GM12891 (cell line): ENCODE measurements at regions not wholly inside any gene's neighbourhood (a gene's known extent, or its start where the extent isn't known, plus 50 kb on each side); places are given as distances from the start of the nearest gene placed in this dataset.

ENCODE experiments used
- DNase-seq: peaks from one replicate; pipeline ENCODE4 v3.0.0; 2011; ENCODE audit warnings: low spot score; ENCODE audit not compliant: insufficient read length
- FAIRE-seq: peaks from 2 replicates; lab custom pipeline; 2011; peaks lifted over from hg19 to GRCh38; lab: Jason Lieb, UNC
- PAX5 ChIP-seq: IDR thresholded peaks from 2 replicates; pipeline ENCODE4 v1.6.1; 2011; ENCODE audit warnings: low read length, moderate library complexity, mild to moderate bottlenecking; ENCODE audit not compliant: insufficient read depth, severe bottlenecking
- POLR2A ChIP-seq: IDR thresholded peaks from 2 replicates; pipeline ENCODE4 v1.6.1; 2011; ENCODE audit warnings: low read depth, low read length, control low read depth
- POLR2AphosphoS5 ChIP-seq: IDR thresholded peaks from 2 replicates; pipeline ENCODE4 v1.6.1; 2011; ENCODE audit warnings: low read depth, low read length, control low read depth
- POU2F2 ChIP-seq: IDR thresholded peaks from 2 replicates; pipeline ENCODE4 v1.6.1; 2011; ENCODE audit warnings: low read depth, mild to moderate bottlenecking, control low read depth, low read length, moderate library complexity
- SPI1 ChIP-seq: IDR thresholded peaks from 2 replicates; pipeline ENCODE4 v1.6.1; 2011; ENCODE audit warnings: low read depth, low read length, control low read depth
- TAF1 ChIP-seq: IDR thresholded peaks from 2 replicates; pipeline ENCODE4 v1.6.1; 2011; ENCODE audit warnings: low read depth, low read length, control low read depth

- FAIRE-seq (no peak), DNase-seq (no peak)
- TF ChIP-seq POLR2AphosphoS5: no peak
- TF ChIP-seq POU2F2: no peak
- no peak for TF ChIP-seq TAF1
- no peak for TF ChIP-seq POLR2A
- no peak for TF ChIP-seq SPI1
- no peak for TF ChIP-seq PAX5
Measured at GRCh38 chr9:108479989-108480652, 375.7 kb downstream of the ACTL7B start.

- FAIRE-seq (no peak), DNase-seq (no peak)
- TF ChIP-seq POLR2AphosphoS5 (no peak), POLR2A (no peak), PAX5 (no peak), SPI1 (no peak), TAF1 (no peak), POU2F2 (no peak)
Measured at GRCh38 chr9:108478431-108479332, 377.1 kb downstream of the ACTL7B start.

- DNase-seq (no peak), FAIRE-seq (no peak)
Measured at GRCh38 chr9:108477529-108478006, 378.2 kb downstream of the ACTL7B start.

GRCh38 chr9:108476574-108476973 lies 379.2 kb downstream of the ACTL7B start:
- TF ChIP-seq POLR2A (no peak), POLR2AphosphoS5 (no peak), PAX5 (no peak), POU2F2 (no peak), SPI1 (no peak), TAF1 (no peak)
- FAIRE-seq: no peak
- no peak for DNase-seq

More at GRCh38 chr9:108477529-108478006, 378.2 kb downstream of the ACTL7B start:
- no peak for TF ChIP-seq TAF1
- no peak for TF ChIP-seq SPI1
- TF ChIP-seq POLR2A: no peak
- TF ChIP-seq POU2F2: no peak
- no peak for TF ChIP-seq PAX5
- no peak for TF ChIP-seq POLR2AphosphoS5

- DNase-seq: no peak
- TF ChIP-seq TAF1: no peak
- no peak for TF ChIP-seq SPI1
- TF ChIP-seq PAX5: no peak
- no peak for TF ChIP-seq POU2F2
- TF ChIP-seq POLR2A: no peak
- no peak for TF ChIP-seq POLR2AphosphoS5
- FAIRE-seq: no peak
Measured at GRCh38 chr9:108475813-108476212, 380.0 kb downstream of the ACTL7B start.

- TF ChIP-seq PAX5: no peak
- no peak for TF ChIP-seq SPI1
- no peak for TF ChIP-seq POU2F2
- TF ChIP-seq POLR2A: no peak
- no peak for TF ChIP-seq TAF1
- no peak for TF ChIP-seq POLR2AphosphoS5
- DNase-seq (no peak), FAIRE-seq (no peak)
Measured at GRCh38 chr9:108474356-108474755, 381.4 kb downstream of the ACTL7B start.

- DNase-seq: no peak
- no peak for FAIRE-seq
- TF ChIP-seq SPI1 (no peak), TAF1 (no peak), POU2F2 (no peak), POLR2A (no peak), PAX5 (no peak), POLR2AphosphoS5 (no peak)
Measured at GRCh38 chr9:108473209-108474112, 382.3 kb downstream of the ACTL7B start.

- FAIRE-seq: no peak
- DNase-seq: no peak
Measured at GRCh38 chr9:108469654-108470053, 386.1 kb downstream of the ACTL7B start.

More at GRCh38 chr9:108469654-108470053, 386.1 kb downstream of the ACTL7B start:
- TF ChIP-seq POU2F2 (no peak), TAF1 (no peak), POLR2A (no peak), POLR2AphosphoS5 (no peak), PAX5 (no peak), SPI1 (no peak)
